ENCODE measurements at regions not wholly inside any gene's neighbourhood (a gene's known extent, or its start where the extent isn't known, plus 50 kb on each side); places are given as distances from the start of the nearest gene placed in this dataset.

GRCh38 chr10:10392511-10392910, 625.2 kb upstream of the CELF2 start:
- no peak for ATAC-seq
- no peak for TF ChIP-seq ZNF70 (CRISPR knock-in tag; IDR thresholded peaks at IDR 0.05)
- TF ChIP-seq, protein P1, sequence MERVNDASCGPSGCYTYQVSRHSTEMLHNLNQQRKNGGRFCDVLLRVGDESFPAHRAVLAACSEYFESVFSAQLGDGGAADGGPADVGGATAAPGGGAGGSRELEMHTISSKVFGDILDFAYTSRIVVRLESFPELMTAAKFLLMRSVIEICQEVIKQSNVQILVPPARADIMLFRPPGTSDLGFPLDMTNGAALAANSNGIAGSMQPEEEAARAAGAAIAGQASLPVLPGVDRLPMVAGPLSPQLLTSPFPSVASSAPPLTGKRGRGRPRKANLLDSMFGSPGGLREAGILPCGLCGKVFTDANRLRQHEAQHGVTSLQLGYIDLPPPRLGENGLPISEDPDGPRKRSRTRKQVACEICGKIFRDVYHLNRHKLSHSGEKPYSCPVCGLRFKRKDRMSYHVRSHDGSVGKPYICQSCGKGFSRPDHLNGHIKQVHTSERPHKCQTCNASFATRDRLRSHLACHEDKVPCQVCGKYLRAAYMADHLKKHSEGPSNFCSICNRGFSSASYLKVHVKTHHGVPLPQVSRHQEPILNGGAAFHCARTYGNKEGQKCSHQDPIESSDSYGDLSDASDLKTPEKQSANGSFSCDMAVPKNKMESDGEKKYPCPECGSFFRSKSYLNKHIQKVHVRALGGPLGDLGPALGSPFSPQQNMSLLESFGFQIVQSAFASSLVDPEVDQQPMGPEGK (CRISPR knock-in tag; IDR thresholded peaks at IDR 0.05; ENCODE audit: borderline replicate concordance) = no peak
- no peak for TF ChIP-seq PPARA (CRISPR knock-in tag; IDR thresholded peaks at IDR 0.05; ENCODE audit: borderline replicate concordance)
- TF ChIP-seq, protein P2, sequence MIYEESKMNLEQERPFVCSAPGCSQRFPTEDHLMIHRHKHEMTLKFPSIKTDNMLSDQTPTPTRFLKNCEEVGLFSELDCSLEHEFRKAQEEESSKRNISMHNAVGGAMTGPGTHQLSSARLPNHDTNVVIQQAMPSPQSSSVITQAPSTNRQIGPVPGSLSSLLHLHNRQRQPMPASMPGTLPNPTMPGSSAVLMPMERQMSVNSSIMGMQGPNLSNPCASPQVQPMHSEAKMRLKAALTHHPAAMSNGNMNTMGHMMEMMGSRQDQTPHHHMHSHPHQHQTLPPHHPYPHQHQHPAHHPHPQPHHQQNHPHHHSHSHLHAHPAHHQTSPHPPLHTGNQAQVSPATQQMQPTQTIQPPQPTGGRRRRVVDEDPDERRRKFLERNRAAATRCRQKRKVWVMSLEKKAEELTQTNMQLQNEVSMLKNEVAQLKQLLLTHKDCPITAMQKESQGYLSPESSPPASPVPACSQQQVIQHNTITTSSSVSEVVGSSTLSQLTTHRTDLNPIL (CRISPR knock-in tag; IDR thresholded peaks at IDR 0.05; ENCODE audit: low read depth) = no peak
- TF ChIP-seq ZC3H10 (CRISPR knock-in tag; IDR thresholded peaks at IDR 0.05) = no peak
- no peak for TF ChIP-seq ZFP30 (CRISPR knock-in tag; IDR thresholded peaks at IDR 0.05)
- no peak for TF ChIP-seq TOX (CRISPR knock-in tag; IDR thresholded peaks at IDR 0.05; ENCODE audit: borderline replicate concordance)
- no peak for TF ChIP-seq ZNF565 (CRISPR knock-in tag; conservative IDR thresholded peaks at IDR 0.05; ENCODE audit: low read depth)
- TF ChIP-seq, protein P3, sequence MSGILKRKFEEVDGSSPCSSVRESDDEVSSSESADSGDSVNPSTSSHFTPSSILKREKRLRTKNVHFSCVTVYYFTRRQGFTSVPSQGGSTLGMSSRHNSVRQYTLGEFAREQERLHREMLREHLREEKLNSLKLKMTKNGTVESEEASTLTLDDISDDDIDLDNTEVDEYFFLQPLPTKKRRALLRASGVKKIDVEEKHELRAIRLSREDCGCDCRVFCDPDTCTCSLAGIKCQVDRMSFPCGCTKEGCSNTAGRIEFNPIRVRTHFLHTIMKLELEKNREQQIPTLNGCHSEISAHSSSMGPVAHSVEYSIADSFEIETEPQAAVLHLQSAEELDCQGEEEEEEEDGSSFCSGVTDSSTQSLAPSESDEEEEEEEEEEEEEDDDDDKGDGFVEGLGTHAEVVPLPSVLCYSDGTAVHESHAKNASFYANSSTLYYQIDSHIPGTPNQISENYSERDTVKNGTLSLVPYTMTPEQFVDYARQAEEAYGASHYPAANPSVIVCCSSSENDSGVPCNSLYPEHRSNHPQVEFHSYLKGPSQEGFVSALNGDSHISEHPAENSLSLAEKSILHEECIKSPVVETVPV (CRISPR knock-in tag; IDR thresholded peaks at IDR 0.05) = no peak
- TF ChIP-seq ZFP3 (CRISPR knock-in tag; IDR thresholded peaks at IDR 0.05) = no peak
- TF ChIP-seq RARB (CRISPR knock-in tag; IDR thresholded peaks at IDR 0.05) = no peak
- TF ChIP-seq ARNTL (CRISPR knock-in tag; IDR thresholded peaks at IDR 0.05; ENCODE audit: borderline replicate concordance, low read depth) = no peak
- TF ChIP-seq ESRRG (CRISPR knock-in tag; IDR thresholded peaks at IDR 0.05) = no peak
- no peak for TF ChIP-seq OSR1 (CRISPR knock-in tag; IDR thresholded peaks at IDR 0.05)

DNA sequence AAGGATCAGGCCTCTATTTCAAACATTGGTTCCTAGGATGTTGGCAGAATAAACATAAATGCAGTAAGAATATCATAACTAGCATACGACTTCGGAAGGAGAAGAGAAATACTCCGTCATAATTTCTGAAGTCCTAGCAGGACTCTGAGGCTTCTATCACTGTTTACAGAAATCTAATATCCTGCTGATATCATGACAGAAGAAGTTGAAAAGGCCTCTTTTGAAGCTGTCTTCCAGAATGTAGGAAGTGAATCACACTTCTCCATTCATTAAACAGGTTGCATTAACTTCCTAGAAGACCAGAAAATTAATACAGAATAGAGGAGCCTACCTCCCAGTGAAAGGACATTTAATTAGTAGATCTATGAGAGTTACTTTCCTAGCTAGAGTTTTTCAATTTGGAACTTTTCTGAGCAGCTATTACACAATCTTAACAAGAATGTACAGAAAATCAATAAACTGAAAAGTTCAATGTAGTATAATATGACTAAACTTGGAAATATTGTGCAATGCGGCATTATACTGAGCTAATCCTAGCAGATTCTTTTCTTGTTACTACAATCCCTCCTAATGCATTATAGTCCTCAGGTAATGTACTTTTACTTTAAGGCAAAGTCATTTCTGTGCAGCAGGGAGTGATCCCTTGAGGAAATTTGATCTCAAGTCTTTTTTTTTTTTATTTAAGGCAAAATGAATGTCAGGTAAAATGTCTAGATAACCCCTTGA, 622.6 kb upstream of the CELF2 start:
- no peak for ATAC-seq
- no peak for TF ChIP-seq POU6F1 (CRISPR knock-in tag; IDR thresholded peaks at IDR 0.05; ENCODE audit: borderline replicate concordance, low read depth)
- TF ChIP-seq TOX (CRISPR knock-in tag; IDR thresholded peaks at IDR 0.05; ENCODE audit: borderline replicate concordance) = no peak
- TF ChIP-seq, protein P4, sequence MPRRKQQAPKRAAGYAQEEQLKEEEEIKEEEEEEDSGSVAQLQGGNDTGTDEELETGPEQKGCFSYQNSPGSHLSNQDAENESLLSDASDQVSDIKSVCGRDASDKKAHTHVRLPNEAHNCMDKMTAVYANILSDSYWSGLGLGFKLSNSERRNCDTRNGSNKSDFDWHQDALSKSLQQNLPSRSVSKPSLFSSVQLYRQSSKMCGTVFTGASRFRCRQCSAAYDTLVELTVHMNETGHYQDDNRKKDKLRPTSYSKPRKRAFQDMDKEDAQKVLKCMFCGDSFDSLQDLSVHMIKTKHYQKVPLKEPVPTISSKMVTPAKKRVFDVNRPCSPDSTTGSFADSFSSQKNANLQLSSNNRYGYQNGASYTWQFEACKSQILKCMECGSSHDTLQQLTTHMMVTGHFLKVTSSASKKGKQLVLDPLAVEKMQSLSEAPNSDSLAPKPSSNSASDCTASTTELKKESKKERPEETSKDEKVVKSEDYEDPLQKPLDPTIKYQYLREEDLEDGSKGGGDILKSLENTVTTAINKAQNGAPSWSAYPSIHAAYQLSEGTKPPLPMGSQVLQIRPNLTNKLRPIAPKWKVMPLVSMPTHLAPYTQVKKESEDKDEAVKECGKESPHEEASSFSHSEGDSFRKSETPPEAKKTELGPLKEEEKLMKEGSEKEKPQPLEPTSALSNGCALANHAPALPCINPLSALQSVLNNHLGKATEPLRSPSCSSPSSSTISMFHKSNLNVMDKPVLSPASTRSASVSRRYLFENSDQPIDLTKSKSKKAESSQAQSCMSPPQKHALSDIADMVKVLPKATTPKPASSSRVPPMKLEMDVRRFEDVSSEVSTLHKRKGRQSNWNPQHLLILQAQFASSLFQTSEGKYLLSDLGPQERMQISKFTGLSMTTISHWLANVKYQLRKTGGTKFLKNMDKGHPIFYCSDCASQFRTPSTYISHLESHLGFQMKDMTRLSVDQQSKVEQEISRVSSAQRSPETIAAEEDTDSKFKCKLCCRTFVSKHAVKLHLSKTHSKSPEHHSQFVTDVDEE (CRISPR knock-in tag; IDR thresholded peaks at IDR 0.05) = no peak
- no peak for TF ChIP-seq ZNF8 (CRISPR knock-in tag; IDR thresholded peaks at IDR 0.05)
- no peak for TF ChIP-seq ZNF70 (CRISPR knock-in tag; IDR thresholded peaks at IDR 0.05)
- no peak for TF ChIP-seq TCF4 (CRISPR knock-in tag; IDR thresholded peaks at IDR 0.05; ENCODE audit: borderline replicate concordance)
- TF ChIP-seq, protein P3 (CRISPR knock-in tag; IDR thresholded peaks at IDR 0.05) = no peak
- TF ChIP-seq ZFP3 (CRISPR knock-in tag; IDR thresholded peaks at IDR 0.05) = no peak
- TF ChIP-seq ISL1 (CRISPR knock-in tag; IDR thresholded peaks at IDR 0.05) = no peak
- no peak for TF ChIP-seq CSDC2 (CRISPR knock-in tag; IDR thresholded peaks at IDR 0.05)
- TF ChIP-seq ESRRG (CRISPR knock-in tag; IDR thresholded peaks at IDR 0.05) = no peak
- no peak for TF ChIP-seq SNAI2 (CRISPR knock-in tag; IDR thresholded peaks at IDR 0.05)
- no peak for TF ChIP-seq GLIS3 (CRISPR knock-in tag; IDR thresholded peaks at IDR 0.05)
- no peak for TF ChIP-seq ZFP30 (CRISPR knock-in tag; IDR thresholded peaks at IDR 0.05)
